Esophagus squamous epithelium (tissue), 4 donors: ENCODE measurements at regions not wholly inside any gene's neighbourhood (a gene's known extent, or its start where the extent isn't known, plus 50 kb on each side); places are given as distances from the start of the nearest gene placed in this dataset.

Experiments used
- POLR2A ChIP-seq, 4 donors: fragments of 450-650 bp; IDR thresholded peaks; one replicate each; pipeline ENCODE4 v1.6.1; 2017; ENCODE audit warnings: antibody characterized with exemption in 4 of 4, mild to moderate bottlenecking in 4 of 4, moderate library complexity in 3 of 4
- TF ChIP-seq, protein P1 (sequence below), 6 experiments: fragments of 450-650 bp in 4 of 6; fragments of 200-600 bp in 2 of 6; sonication (generic) in 2 of 6; IDR thresholded peaks; one replicate each; pipeline ENCODE4 v1.5.1; 2016 to 2019; ENCODE audit warnings: antibody characterized with exemption in 6 of 6, mild to moderate bottlenecking in 4 of 6, moderate library complexity in 4 of 6

DNA sequence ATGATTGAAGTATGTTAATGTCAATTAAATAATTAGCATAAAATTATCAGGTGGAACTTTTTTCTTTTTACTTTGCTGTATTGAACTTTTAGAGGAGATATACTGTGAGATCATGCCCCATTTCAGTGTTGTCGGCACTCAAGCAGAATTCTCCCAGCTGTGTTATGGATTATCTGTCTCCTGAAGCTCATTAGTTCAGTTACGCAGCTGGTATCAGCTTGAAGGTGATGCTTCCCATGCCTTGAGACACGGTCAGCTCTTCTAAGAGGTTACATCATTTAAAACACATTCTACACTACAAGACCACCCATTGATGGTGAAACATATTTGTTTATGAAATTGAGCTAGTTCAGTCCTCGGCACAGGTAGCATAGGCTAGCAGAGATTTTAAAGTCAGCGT, 68.9 kb upstream of the PHACTR2 start:
- TF ChIP-seq POLR2A (IDR thresholded peaks at IDR 0.05), result no peak
- TF ChIP-seq, protein P1, sequence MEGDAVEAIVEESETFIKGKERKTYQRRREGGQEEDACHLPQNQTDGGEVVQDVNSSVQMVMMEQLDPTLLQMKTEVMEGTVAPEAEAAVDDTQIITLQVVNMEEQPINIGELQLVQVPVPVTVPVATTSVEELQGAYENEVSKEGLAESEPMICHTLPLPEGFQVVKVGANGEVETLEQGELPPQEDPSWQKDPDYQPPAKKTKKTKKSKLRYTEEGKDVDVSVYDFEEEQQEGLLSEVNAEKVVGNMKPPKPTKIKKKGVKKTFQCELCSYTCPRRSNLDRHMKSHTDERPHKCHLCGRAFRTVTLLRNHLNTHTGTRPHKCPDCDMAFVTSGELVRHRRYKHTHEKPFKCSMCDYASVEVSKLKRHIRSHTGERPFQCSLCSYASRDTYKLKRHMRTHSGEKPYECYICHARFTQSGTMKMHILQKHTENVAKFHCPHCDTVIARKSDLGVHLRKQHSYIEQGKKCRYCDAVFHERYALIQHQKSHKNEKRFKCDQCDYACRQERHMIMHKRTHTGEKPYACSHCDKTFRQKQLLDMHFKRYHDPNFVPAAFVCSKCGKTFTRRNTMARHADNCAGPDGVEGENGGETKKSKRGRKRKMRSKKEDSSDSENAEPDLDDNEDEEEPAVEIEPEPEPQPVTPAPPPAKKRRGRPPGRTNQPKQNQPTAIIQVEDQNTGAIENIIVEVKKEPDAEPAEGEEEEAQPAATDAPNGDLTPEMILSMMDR (IDR thresholded peaks at IDR 0.05), result no peak
